Skeletal muscle cell (primary cell): ENCODE measurements at regions not wholly inside any gene's neighbourhood (a gene's known extent, or its start where the extent isn't known, plus 50 kb on each side); places are given as distances from the start of the nearest gene placed in this dataset.
"Not testable (repeated sequence)": the region's sequence is repeated elsewhere in the genome, so short reads cannot be mapped to it uniquely, and the experiment has no call there.

Experiments
- DNase-seq: peaks from one replicate; pipeline ENCODE4 v3.0.0-alpha.2; 2010; ENCODE audit warnings: low read depth
- H3K4me3 ChIP-seq: 2 replicates; pipeline ENCODE4 v1.5.1; 2011; ENCODE audit warnings: low read depth, mild to moderate bottlenecking, control low read depth, low read length, moderate library complexity

GRCh38 chr12:24363177-24363754 lies 413.8 kb upstream of the SOX5 start:
- H3K4me3 ChIP-seq = no peak overlapping the region
- DNase-seq = no peak

DNA sequence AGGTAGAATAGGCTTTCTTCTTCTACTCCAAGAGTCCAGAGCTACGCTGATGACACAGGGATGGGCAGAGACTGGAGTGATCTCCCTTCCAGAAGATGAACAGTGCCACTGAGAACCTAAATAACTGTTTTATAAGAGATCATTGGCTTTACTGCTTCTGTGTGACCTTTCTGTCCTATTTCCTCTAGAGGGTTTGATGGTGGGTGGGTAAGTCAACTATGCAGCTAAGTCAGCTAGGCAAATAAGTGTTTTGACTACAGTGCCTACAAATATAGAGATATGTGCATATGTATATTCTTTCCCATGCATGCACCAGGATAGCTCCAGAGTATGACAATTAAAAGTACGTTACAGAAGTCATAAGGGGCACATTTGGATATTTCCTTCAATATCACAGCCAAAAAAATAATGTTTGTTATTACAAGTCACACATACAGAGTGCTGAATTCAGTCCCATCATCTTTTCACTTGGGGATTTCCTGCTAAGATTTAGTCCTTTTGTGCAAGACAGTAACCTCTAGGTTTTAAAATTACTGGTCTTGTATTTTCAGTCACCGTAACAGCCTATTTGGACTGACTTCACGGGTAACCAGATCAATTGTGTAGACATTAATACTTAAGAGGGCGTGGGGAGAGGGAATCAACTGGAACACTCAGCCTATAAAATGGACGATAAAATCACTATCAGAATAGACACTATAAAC lies 412.6 kb upstream of the SOX5 start:
- no peak for DNase-seq
- no peak overlapping the region for H3K4me3 ChIP-seq

- no peak overlapping the region for H3K4me3 ChIP-seq
- no peak for DNase-seq
These were observed 411.4 kb upstream of the SOX5 start for GRCh38 chr12:24360907-24361306.

GRCh38 chr12:24360461-24360860 lies 411.0 kb upstream of the SOX5 start:
- no peak for DNase-seq
- H3K4me3 ChIP-seq = no peak overlapping the region

DNA sequence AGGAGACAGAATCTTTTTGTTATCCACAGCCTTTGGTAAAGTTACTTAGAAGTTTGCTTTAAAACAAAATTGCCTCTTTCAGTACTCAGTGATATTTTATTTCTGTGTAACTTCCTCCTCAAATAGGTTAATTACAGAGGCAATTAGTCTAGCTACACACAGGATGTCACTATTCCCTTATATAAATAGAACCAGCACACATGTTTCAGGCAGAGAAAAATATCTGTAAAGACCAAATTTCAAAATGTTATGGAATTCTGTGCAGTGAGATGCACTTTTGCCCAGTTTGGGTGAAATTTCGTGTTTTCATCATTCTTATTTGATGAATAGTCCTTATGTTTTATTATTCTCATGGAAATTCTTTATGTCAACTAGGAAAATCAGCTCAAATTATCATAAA lies 410.6 kb upstream of the SOX5 start:
- no peak for DNase-seq
- no peak overlapping the region for H3K4me3 ChIP-seq

DNA sequence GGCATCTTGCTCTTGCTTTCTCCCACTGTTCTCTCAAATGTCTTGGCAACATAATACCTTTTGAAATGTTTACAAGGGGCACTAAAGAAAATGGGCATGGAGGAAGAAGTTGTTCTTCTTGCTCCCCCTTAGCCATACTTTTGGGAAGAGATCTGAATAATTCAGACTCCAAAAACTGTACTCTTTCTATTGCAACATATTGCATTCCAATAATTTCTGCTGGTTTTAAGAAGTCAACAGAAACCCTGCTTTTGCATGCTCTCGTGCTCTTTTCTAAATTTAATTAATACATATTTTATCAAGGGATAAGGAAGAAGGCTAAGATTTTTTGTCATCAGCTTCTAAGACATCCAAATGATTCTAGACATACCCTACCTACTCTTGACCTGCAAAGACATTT lies 409.9 kb upstream of the SOX5 start:
- no peak overlapping the region for H3K4me3 ChIP-seq

DNA sequence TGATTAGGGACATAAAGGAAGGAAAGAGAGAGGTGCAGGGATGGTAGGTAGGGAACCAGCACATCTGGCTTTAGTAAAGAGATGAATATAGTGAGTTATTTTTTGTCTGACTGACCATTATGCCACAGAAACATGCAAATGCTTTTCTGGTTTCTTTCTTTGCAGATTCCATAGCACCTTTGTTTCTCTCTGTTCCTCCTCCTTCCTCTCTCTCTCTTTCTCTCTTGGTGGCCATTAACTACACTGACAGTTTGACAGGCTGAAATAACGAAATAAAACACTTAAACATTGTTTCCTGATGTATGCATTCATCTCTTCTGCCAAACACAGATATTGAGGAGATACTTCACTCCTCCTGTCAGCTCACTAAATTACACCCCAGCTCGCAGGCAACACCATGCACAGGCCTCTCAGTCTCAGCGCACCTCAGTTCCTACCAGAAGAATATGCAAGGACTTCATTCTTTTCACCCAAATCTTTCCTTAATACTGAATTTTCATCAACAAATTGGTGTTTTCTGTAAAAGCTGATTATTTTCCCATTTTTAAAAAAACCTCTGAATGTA lies 406.9 kb upstream of the SOX5 start:
- no peak for DNase-seq
- no peak overlapping the region for H3K4me3 ChIP-seq

More for the DNA sequence above, 409.9 kb upstream of the SOX5 start:
- DNase-seq = no peak

- no peak overlapping the region for H3K4me3 ChIP-seq
- no peak for DNase-seq
These were observed 402.9 kb upstream of the SOX5 start for GRCh38 chr12:24352363-24352762.

DNA sequence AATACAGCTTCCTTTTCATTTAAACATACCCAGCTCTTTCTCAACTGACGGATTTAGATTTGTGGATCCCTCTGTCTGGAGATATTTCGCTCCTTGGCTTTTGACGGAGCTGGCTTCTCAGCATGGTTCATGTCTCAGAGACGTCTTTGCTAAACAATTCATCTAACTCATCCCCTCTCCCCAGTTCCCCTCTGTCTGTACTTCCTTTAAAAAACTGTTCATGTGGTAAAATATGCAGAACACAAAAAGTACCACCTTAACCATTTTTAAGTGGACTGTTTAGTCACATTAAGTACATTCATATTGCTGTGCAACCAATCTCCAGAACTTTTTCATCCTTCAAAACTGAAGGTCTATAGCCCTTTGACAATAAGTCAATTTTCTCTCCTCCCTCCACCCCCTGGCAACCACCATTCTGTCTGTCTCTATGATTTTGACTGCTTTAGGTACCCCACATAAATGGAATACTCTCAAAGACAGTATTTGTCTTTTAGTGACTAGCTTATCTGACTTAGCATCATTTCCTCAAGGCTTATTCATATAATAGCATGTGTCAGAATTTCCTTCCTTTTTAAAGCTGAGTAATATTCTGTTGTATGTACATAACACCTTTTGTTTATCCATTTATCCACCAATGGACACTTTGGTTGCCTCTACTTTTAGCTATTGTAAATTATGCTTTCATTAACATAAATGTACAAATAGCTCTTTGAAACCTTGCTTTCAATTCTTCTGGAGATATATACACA lies 399.8 kb upstream of the SOX5 start:
- H3K4me3 ChIP-seq = no peak overlapping the region
- no peak for DNase-seq

- H3K4me3 ChIP-seq, DNase-seq: not testable (repeated sequence)
These were observed 398.7 kb upstream of the SOX5 start for GRCh38 chr12:24348180-24348579.

DNA sequence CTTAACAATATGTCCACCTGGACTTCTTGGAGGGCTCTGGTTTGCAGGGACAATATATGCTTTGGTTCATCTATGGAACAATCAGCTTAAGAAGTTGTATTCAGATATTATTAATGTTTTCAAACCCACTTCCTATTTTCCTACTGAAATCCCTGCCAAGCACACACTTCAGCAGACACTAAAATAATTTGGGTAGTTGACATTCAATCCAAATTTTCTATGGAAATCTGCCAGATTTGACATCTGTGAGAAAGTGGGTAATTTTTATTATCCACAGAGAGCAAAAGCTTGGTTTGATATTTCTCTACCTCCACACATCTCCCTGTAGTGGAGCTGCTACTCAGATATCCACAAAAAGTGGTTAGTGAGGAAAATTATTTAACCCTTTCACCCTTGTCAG lies 378.8 kb upstream of the SOX5 start:
- H3K4me3 ChIP-seq = no peak overlapping the region
- no peak for DNase-seq

DNA sequence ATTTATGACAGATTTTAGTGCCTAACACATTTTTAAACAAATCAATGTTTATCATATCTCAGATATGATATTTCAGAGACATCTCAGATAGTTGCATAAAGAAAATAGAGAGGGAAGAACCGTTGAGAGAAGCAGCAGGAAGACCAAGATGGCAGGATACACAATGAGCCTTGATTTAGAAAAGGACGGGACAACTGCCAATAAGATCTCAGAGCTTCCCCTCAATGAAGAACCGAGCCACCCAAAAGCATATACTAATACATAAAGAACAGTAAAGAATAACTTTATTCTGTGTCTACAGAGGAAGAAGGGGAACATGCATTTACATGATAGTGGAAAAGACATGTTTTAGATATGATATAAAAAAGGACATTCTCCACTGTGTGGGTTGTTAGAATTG lies 375.9 kb upstream of the SOX5 start:
- no peak for DNase-seq
- H3K4me3 ChIP-seq = no peak overlapping the region

DNA sequence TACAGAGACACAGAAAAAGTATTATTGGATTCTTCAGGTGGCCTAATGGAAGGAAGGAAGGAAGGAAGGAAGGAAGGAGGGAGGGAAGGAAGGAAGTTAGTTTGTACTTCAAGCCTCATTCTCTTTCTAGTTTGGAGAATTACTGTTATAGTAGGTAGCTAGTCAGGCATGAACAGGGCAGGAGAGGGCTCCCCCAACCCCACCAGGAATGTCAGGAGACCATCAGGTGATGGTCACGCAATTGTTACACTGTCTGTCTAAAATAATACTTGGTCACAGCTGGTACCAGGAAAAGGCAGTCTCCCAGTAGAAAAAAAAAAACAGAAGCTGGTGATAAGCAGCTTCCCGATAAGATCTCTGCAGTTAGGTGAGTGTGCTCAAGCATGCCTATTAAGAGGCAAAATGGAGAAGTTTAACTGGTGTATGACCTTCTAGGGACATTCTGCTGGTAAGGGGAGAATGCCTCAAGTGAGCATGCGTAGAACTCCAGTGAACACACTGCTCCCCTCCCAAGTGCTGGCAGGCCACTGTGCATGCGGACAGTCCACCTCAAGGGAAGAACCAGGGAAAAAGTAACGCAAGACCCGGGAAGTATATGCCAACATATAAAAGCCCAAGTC lies 358.4 kb upstream of the SOX5 start:
- no peak for DNase-seq

GRCh38 chr12:24307153-24307552 lies 357.7 kb upstream of the SOX5 start:
- DNase-seq = no peak
- H3K4me3 ChIP-seq = no peak overlapping the region

More for the DNA sequence above, 358.4 kb upstream of the SOX5 start:
- no peak overlapping the region for H3K4me3 ChIP-seq

DNA sequence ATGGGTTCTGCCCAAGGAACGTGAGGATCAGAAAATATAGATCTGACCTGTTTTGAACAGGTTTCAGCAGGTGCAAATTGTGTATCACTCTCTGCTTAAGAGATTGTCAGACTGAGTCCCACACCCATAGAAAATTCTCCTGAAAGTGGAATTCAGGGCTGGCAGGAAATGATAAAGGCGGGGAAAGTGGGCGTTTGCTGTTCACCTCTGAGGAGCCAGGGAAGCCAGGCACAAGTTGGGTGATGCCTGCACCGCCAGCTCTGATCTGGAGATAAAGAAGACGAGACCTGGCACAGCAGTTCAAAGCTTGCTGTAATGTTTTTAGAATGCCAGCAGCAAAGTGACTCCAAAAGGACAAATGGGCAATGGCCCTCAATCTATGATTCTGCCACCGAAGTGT lies 356.5 kb upstream of the SOX5 start:
- DNase-seq = no peak
- H3K4me3 ChIP-seq = no peak overlapping the region

GRCh38 chr12:24304285-24304684 lies 354.8 kb upstream of the SOX5 start:
- no peak overlapping the region for H3K4me3 ChIP-seq
- no peak for DNase-seq

DNA sequence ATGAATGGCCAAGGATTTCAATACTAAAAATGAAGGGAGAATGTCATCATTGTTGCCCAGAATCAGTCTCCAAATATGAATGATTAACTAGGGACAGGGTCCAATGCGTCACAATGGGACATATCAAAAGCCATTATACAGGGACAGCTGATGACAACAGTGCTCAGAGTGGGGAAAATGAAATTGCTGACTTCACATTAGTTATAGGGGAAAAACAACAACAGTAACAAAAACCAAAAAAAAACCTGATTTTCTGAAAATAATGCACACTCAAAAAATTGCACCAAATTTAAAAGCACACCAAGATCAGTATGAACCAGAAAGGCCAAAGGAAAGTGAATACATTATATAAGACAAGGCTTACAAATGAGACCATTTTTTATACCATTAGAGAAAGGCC lies 353.2 kb upstream of the SOX5 start:
- DNase-seq = no peak
- no peak overlapping the region for H3K4me3 ChIP-seq

DNA sequence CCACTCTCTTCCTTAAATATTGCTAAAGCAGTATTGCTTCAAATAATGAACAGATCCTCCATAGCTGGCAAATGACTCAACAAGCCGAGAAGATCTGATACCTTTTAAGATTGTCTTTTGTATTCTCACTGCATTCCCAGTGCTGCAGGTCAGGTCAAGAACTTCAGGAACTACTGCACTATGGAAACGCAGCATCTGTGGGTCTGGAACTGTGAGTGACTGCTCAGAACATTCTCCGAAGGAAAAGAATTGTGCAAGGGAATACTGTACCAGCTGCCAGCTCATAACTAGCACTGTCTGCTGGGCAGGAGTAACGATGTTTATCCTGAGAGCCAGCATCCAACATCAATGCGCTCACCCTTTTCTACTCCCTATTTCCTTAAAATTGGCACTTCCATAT lies 348.0 kb upstream of the SOX5 start:
- DNase-seq = no peak
- no peak overlapping the region for H3K4me3 ChIP-seq

DNA sequence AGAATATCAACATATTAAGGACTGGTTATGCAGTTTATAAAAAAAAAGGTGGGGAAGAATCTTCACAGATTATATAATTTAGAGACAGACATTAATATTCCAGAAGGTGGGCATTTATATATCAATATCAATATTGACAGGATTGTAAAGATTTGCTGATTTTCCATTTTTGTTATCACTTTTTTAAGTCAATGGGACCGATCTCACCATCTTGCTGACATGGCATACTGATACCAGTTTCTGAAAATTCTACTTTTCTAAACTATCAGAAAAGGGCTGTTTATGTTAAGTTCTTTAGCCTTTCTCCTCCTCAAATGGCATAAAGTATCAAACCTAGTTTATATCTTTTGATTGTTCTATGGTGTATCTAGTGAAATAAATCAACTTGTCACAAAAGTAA lies 344.1 kb upstream of the SOX5 start:
- no peak overlapping the region for H3K4me3 ChIP-seq
- no peak for DNase-seq

- no peak for DNase-seq
- no peak overlapping the region for H3K4me3 ChIP-seq
These were observed 338.5 kb upstream of the SOX5 start for GRCh38 chr12:24287963-24288362.
